Esophagus squamous epithelium (tissue), 4 donors: ENCODE measurements at regions not wholly inside any gene's neighbourhood (a gene's known extent, or its start where the extent isn't known, plus 50 kb on each side); places are given as distances from the start of the nearest gene placed in this dataset.

Source experiments
- CTCF ChIP-seq, 6 experiments: fragments of 450-650 bp in 4 of 6; fragments of 200-600 bp in 2 of 6; sonication (generic) in 2 of 6; IDR thresholded peaks; one replicate each; pipeline ENCODE4 v1.5.1; 2016 to 2019; ENCODE audit warnings: antibody characterized with exemption in 6 of 6, mild to moderate bottlenecking in 4 of 6, moderate library complexity in 4 of 6
- POLR2A ChIP-seq, 4 donors: fragments of 450-650 bp; IDR thresholded peaks; one replicate each; pipeline ENCODE4 v1.6.1; 2017; ENCODE audit warnings: antibody characterized with exemption in 4 of 4, mild to moderate bottlenecking in 4 of 4, moderate library complexity in 3 of 4

DNA sequence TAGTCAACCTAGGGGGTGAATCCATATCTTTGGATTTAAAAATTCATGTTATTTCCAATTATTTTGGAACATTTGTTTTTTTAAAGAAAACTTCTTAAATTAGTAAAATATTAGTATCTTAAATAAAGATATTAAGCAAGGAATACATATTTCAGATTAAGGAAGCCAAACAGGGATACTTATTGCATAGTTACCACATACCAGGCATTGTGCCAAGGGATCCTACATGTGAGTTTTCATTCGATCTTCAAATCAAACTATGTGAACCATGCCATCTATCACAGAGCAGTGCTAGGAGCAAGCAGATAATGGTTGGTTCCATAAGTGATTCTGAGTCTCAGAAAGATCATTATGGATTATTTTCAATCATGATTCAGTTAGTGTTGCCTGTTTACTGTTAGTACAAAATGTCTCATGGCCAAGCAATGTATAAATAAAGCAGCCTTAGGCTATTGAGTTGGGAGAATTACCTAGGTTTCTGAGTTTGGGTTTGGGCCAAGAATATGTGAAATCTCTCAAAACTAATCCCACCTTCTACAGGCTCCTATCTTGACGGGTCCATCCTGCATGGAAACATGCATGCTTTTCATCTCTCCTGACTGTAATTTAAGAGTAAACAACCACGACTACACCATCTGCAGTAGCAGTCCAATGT lies 176.7 kb downstream of the NPFFR2 start:
- TF ChIP-seq CTCF (IDR thresholded peaks at IDR 0.05): no peak
- no peak for TF ChIP-seq POLR2A (IDR thresholded peaks at IDR 0.05)
